Loucy (cell line): ENCODE measurements at regions not wholly inside any gene's neighbourhood (a gene's known extent, or its start where the extent isn't known, plus 50 kb on each side); places are given as distances from the start of the nearest gene placed in this dataset.

ENCODE experiments used
- H2AFZ ChIP-seq: fragments of 200-600 bp; sonication (generic); 2 replicates; pipeline ENCODE4 v1.6.0; 2016; ENCODE audit warnings: antibody characterized with exemption, mild to moderate bottlenecking, low read length, moderate library complexity
- H3F3A ChIP-seq: fragments of 200-600 bp; 2 replicates; pipeline ENCODE4 v1.6.0; 2016; ENCODE audit warnings: antibody characterized with exemption, low read depth, mild to moderate bottlenecking
- H3K27me3 ChIP-seq: fragments of 200-600 bp; sonication (generic); 2 replicates; pipeline ENCODE4 v1.6.1; 2014; ENCODE audit warnings: low read length, mild to moderate bottlenecking; ENCODE audit not compliant: insufficient read depth, poor library complexity, severe bottlenecking
- H3K36me3 ChIP-seq: fragments of 200-600 bp; sonication (generic); 2 replicates; pipeline ENCODE4 v1.6.1; 2016; ENCODE audit warnings: low read length; ENCODE audit not compliant: insufficient read depth
- H3K4me1 ChIP-seq: fragments of 200-600 bp; sonication (generic); 2 replicates; pipeline ENCODE4 v1.5.1; 2014; ENCODE audit warnings: low read length, mild to moderate bottlenecking; ENCODE audit not compliant: insufficient read depth, poor library complexity, severe bottlenecking
- H3K4me2 ChIP-seq: fragments of 200-600 bp; sonication (generic); 2 replicates; pipeline ENCODE4 v1.6.0; 2014; ENCODE audit warnings: antibody characterized with exemption, low read length, low read depth, mild to moderate bottlenecking; ENCODE audit not compliant: poor library complexity, severe bottlenecking
- H3K4me3 ChIP-seq: fragments of 200-600 bp; sonication (generic); 2 replicates; pipeline ENCODE4 v1.5.1; 2014; ENCODE audit warnings: low read length, mild to moderate bottlenecking, mixed read lengths; ENCODE audit not compliant: poor library complexity, severe bottlenecking
- H3K79me2 ChIP-seq: fragments of 200-600 bp; sonication (generic); 2 replicates; pipeline ENCODE4 v1.6.1; 2014; ENCODE audit warnings: low read length; ENCODE audit not compliant: insufficient read depth
- H3K9ac ChIP-seq: fragments of 200-600 bp; sonication (generic); 2 replicates; pipeline ENCODE4 v1.6.0; 2014; ENCODE audit warnings: mild to moderate bottlenecking, low read depth, low read length, moderate library complexity; ENCODE audit not compliant: poor library complexity, severe bottlenecking
- H3K9me2 ChIP-seq: fragments of 200-600 bp; sonication (generic); replicated peaks from 2 replicates; pipeline ENCODE4 v1.6.1; 2016; ENCODE audit warnings: low read depth, low read length, mixed read lengths
- H3K9me3 ChIP-seq: fragments of 200-600 bp; sonication (generic); 2 replicates; pipeline ENCODE4 v1.6.1; 2014; ENCODE audit warnings: mild to moderate bottlenecking, antibody characterized with exemption, low read length, low read depth; ENCODE audit not compliant: insufficient read depth
- H4K20me1 ChIP-seq: fragments of 200-600 bp; sonication (generic); 2 replicates; pipeline ENCODE4 v1.6.0; 2014; ENCODE audit warnings: antibody characterized with exemption, low read length, mild to moderate bottlenecking; ENCODE audit not compliant: insufficient read depth, poor library complexity, severe bottlenecking
- EZH2phosphoT487 ChIP-seq: fragments of 200-600 bp; IDR thresholded peaks from 2 replicates; pipeline ENCODE4 v1.6.1; 2018; ENCODE audit warnings: antibody characterized with exemption, mild to moderate bottlenecking, moderate library complexity, borderline replicate concordance
- TF ChIP-seq, protein P1 (sequence below): fragments of 200-600 bp; sonication (generic); conservative IDR thresholded peaks from 2 replicates; pipeline ENCODE4 v1.5.1; 2014; ENCODE audit warnings: mild to moderate bottlenecking, antibody characterized with exemption, low read length

- Histone ChIP-seq H2AFZ (no peak overlapping the region), H3K79me2 (no peaks in the 10 kb centered on the region), H3F3A (no peaks in the 10 kb centered on the region), H3K4me1 (peaks cover 3% of the 10 kb centered on the region), H3K9me2 (no peaks in the 10 kb centered on the region), H3K9ac (no peak overlapping the region), H3K9me3 (no peaks in the 10 kb centered on the region), H3K36me3 (no peaks in the 10 kb centered on the region), H3K4me2 (no peak overlapping the region), H4K20me1 (no peaks in the 10 kb centered on the region), H3K27me3 (no peaks in the 10 kb centered on the region), H3K4me3 (no peak overlapping the region)
- no peak for TF ChIP-seq EZH2phosphoT487
- TF ChIP-seq, protein P1, sequence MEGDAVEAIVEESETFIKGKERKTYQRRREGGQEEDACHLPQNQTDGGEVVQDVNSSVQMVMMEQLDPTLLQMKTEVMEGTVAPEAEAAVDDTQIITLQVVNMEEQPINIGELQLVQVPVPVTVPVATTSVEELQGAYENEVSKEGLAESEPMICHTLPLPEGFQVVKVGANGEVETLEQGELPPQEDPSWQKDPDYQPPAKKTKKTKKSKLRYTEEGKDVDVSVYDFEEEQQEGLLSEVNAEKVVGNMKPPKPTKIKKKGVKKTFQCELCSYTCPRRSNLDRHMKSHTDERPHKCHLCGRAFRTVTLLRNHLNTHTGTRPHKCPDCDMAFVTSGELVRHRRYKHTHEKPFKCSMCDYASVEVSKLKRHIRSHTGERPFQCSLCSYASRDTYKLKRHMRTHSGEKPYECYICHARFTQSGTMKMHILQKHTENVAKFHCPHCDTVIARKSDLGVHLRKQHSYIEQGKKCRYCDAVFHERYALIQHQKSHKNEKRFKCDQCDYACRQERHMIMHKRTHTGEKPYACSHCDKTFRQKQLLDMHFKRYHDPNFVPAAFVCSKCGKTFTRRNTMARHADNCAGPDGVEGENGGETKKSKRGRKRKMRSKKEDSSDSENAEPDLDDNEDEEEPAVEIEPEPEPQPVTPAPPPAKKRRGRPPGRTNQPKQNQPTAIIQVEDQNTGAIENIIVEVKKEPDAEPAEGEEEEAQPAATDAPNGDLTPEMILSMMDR: no peak
These were observed 75.9 kb upstream of the GALNT2 start for GRCh38 chr1:229991104-229991513.

DNA sequence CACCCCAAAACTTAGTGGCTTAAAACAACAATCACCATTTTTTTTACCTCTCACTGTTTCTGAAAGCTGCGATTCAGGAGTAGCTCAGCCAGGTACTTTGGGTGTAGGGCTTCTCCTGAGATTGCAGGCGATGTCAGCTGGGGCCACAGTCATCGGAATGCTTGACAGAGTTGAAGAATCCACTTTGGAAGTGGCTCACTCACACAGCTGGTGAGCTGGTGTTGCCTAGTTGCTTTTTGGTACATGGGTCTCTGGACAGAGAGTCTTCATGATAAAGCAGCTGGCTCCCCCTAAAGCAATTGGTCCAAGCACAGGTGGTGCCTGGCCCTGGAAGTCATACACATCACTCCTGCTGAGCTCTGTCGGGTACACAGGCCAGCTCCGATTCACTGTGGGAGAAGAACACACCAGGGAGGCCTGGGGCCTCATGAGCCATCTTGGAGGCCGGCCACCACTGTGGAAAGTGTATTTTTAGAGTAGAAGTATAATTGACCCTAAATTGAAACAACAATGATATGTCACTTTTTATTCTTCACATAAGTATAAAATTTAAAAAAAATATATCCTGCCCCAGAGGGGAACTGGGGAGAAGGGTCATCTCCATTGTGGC lies 75.2 kb upstream of the GALNT2 start:
- Histone ChIP-seq H3K9me3 (no peaks in the 10 kb centered on the region), H4K20me1 (no peaks in the 10 kb centered on the region), H3K4me1 (no peaks in the 10 kb centered on the region), H3K9ac (no peak overlapping the region), H3K27me3 (no peaks in the 10 kb centered on the region), H3K36me3 (no peaks in the 10 kb centered on the region), H3K9me2 (no peaks in the 10 kb centered on the region), H3K79me2 (no peaks in the 10 kb centered on the region), H3K4me3 (no peak overlapping the region), H2AFZ (no peak overlapping the region), H3K4me2 (no peak overlapping the region), H3F3A (no peaks in the 10 kb centered on the region)
- TF ChIP-seq, protein P1: no peak
- no peak for TF ChIP-seq EZH2phosphoT487

- Histone ChIP-seq H3K4me3 (no peak overlapping the region), H3K4me1 (no peaks in the 10 kb centered on the region), H3K4me2 (no peak overlapping the region), H2AFZ (no peak overlapping the region), H4K20me1 (no peaks in the 10 kb centered on the region), H3K27me3 (no peaks in the 10 kb centered on the region), H3K79me2 (no peaks in the 10 kb centered on the region), H3K9ac (no peak overlapping the region), H3K9me3 (no peaks in the 10 kb centered on the region), H3K36me3 (no peaks in the 10 kb centered on the region), H3K9me2 (no peaks in the 10 kb centered on the region), H3F3A (no peaks in the 10 kb centered on the region)
- TF ChIP-seq EZH2phosphoT487: no peak
- TF ChIP-seq, protein P1: no peak
These were observed 74.0 kb upstream of the GALNT2 start for GRCh38 chr1:229993060-229993459.
